ENCODE measurements at regions not wholly inside any gene's neighbourhood (a gene's known extent, or its start where the extent isn't known, plus 50 kb on each side); places are given as distances from the start of the nearest gene placed in this dataset.
A peak's percentile ranks its signal among the peaks of the same experiment; 100 is the strongest.

DNA sequence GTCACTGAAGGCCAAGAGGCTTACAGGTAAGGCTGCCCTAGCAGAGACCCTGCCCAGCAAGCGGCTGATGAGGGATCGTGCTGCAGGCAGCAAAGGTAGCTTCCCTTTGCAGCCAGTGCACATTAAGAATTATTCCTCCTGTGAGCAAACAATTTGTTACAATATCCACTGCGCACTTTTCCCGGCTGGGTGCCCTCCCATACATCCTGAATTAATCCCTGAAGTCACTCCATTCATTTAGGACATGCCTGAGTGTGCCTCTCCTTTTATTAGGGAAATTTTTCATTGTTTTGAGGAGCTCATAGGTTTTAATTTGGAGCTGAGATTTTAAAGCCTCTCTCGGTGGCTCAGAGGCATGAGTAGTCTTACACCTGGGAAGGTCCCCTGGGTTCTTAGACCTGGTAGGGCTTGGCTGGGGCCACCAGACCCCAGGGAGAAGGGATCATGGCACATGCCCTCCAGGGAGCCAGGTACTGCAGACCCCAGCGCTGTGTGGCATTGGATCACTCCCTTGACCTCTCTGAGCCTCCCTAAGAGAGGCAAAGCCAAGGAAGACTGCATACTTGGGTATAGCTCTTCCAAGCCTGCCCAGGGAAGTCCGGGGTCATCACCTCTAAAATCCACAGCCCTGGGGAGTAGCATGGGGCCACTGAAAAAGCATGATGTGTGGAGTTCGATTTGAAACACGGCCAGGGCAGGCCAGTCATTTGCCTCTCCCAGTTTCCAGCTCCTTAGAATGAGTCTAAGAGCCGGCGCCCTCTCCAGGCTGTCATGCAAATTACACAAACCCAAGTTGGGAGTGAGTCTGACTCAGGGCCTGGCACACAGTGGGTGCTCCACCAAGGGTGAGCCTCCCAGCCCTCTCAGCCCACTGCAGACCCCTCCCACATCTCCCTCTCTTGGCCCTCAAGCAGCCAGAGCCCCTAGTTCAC is 151.9 kb upstream of the LINGO1 start:
- TF ChIP-seq CTCF (IDR thresholded peaks at IDR 0.05; ENCODE audit: insufficient read depth, low read length) = peak; percentile 38
- H3K4me3 ChIP-seq (ENCODE audit: low read depth, low read length) = no peak overlapping the region
- DNase-seq (ENCODE audit: low read depth) = peak; percentile 7

DNA sequence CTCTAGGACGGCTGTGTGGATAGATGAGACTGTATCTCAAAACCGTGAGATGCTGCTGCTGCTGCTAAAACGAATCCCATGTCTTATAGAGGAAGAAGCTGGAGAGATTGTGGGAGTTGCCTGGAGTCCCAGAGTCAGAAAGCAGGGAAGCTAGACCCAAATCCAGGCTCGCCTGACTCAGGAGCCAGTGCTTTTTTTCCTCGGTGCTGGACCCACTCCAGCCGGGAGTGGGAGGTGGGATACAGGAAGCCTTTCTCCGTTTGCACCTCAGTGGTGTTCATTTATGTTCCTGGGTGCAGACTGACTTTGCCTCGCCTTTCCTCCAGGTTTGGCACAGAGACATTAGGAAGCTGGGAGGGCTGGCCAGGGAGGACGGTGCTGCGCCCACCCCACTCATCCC is 150.9 kb upstream of the LINGO1 start:
- DNase-seq (ENCODE audit: low read depth) = no peak
- no peak for TF ChIP-seq CTCF (IDR thresholded peaks at IDR 0.05; ENCODE audit: insufficient read depth, low read length)

DNA sequence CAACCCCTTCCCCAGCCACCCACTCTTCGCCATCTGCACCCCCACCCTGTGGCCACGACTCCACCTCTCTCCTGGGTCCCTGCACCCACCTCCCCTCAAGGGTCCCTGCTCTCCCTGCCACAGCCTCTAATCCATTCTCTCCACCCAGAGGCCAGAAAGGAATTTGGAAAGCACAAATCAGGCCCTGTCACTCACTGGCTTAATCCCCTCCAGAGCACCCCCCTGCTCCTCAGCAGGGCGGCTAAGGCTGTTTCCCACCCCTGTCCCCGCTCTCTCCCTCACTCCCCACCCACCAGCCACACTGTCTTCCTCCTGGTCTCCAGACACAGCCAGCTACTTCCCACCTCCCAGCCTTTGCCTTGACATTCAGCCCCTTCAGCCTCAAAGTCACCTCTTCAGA is 150.0 kb upstream of the LINGO1 start:
- no peak overlapping the region for H3K4me3 ChIP-seq (ENCODE audit: low read depth, low read length)
- no peak for DNase-seq (ENCODE audit: low read depth)
- no peak for TF ChIP-seq CTCF (IDR thresholded peaks at IDR 0.05; ENCODE audit: insufficient read depth, low read length)

More for the DNA sequence above, 150.9 kb upstream of the LINGO1 start:
- H3K4me3 ChIP-seq (ENCODE audit: low read depth, low read length) = no peak overlapping the region

DNA sequence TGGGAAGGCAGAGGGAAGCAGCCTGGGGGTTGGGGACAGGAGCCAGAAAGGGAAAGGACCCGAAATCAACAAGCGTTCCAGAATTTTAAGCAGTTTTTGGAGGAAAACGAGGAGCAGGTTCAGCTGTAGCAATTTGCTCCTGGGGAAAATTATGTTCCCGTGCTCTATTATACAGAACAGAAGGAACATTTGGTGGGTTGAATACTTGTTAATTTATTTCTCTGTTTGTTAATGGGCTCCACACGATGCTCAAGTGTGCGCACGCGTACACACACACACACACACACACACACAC is 149.2 kb upstream of the LINGO1 start:
- DNase-seq (ENCODE audit: low read depth) = no peak
- no peak overlapping the region for H3K4me3 ChIP-seq (ENCODE audit: low read depth, low read length)
- TF ChIP-seq CTCF (IDR thresholded peaks at IDR 0.05; ENCODE audit: insufficient read depth, low read length) = no peak

DNA sequence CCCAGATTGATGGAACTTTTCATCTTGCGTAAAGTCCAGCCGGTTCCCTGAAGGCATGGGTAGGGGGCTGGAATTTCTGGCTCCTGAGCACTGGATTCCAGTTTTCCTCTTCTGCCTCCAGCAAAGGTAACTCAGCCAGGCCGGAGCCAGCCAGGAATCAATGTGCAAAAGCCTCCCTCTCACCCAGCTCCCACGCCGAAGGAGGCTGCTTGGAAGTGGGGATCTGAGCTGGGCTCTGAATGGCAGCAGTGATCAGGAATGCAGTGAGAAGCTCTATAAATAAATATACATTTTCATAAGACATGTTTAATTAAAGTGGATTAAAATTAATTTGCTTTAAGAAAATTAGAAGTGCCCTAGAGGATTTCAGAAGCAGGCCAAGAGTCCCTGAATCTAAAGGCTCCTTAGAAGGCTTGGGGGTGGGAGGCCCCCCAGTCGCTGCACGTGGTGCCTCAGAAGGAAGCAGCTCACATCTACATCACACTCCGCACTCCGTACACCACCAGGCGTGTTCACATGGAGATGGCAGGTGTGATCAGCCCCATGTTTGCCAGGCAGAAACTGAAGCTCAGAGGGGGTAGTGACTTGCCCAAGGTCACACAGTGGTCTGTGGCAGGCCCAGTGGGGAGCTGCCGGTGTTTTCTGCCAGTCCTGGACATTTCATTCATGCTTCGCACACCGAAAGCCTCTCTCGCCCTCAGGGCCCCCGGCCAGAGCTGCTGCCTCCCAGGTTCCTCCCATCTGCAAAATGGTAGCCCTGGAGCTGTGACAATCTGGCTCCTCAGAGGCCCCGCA is 148.6 kb upstream of the LINGO1 start:
- no peak overlapping the region for H3K4me3 ChIP-seq (ENCODE audit: low read depth, low read length)
- TF ChIP-seq CTCF (IDR thresholded peaks at IDR 0.05; ENCODE audit: insufficient read depth, low read length) = no peak
- DNase-seq (ENCODE audit: low read depth) = no peak

- no peak for TF ChIP-seq CTCF (IDR thresholded peaks at IDR 0.05; ENCODE audit: insufficient read depth, low read length)
- H3K4me3 ChIP-seq (ENCODE audit: low read depth, low read length) = no peak overlapping the region
- DNase-seq (ENCODE audit: low read depth) = no peak
Measured at GRCh38 chr15:77778802-77779201, 146.1 kb upstream of the LINGO1 start.
